ENCODE measurements at regions not wholly inside any gene's neighbourhood (a gene's known extent, or its start where the extent isn't known, plus 50 kb on each side); places are given as distances from the start of the nearest gene placed in this dataset.

DNA sequence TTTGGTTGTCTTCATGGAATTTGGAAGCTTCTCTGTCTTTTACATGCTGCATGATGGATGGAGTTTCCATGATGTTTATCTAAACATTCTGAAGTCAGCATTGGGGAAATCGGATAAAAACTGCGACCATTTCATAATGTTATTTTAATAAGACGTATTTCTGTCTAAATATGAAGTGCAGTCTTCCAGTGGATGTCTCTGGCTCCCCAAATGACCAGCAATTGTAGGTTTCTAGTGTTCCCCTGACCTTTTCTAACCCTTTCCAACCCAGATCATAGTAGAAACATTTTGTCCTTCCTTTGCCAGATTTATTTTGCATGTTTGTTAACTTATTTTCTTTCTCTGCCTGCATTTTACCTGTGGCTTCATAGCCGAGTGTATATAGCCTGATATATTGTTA, 559.3 kb downstream of the ADCYAP1 start:
- TF ChIP-seq, protein P1, sequence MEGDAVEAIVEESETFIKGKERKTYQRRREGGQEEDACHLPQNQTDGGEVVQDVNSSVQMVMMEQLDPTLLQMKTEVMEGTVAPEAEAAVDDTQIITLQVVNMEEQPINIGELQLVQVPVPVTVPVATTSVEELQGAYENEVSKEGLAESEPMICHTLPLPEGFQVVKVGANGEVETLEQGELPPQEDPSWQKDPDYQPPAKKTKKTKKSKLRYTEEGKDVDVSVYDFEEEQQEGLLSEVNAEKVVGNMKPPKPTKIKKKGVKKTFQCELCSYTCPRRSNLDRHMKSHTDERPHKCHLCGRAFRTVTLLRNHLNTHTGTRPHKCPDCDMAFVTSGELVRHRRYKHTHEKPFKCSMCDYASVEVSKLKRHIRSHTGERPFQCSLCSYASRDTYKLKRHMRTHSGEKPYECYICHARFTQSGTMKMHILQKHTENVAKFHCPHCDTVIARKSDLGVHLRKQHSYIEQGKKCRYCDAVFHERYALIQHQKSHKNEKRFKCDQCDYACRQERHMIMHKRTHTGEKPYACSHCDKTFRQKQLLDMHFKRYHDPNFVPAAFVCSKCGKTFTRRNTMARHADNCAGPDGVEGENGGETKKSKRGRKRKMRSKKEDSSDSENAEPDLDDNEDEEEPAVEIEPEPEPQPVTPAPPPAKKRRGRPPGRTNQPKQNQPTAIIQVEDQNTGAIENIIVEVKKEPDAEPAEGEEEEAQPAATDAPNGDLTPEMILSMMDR (IDR thresholded peaks at IDR 0.05) = no peak
- TF ChIP-seq POLR2A (IDR thresholded peaks at IDR 0.05) (no peak), POLR2AphosphoS5 (IDR thresholded peaks at IDR 0.05) (no peak)

All from breast epithelium (tissue), 3 donors.